Transverse colon (tissue), 4 donors: ENCODE measurements at regions not wholly inside any gene's neighbourhood (a gene's known extent, or its start where the extent isn't known, plus 50 kb on each side); places are given as distances from the start of the nearest gene placed in this dataset.

Experiments used
- DNase-seq: peaks from one replicate; pipeline ENCODE4 v3.0.0-alpha.2; 2019
- H3K27ac ChIP-seq, 4 donors: fragments of 200-600 bp; sonication (generic); 2 replicates each; pipeline ENCODE4 v1.5.1; 2016 to 2018; ENCODE audit warnings: inconsistent platforms in 4 of 4
- H3K27me3 ChIP-seq: fragments of 200-600 bp; sonication (generic); 2 replicates; pipeline ENCODE4 v1.5.1; 2017; ENCODE audit warnings: inconsistent platforms
- H3K36me3 ChIP-seq, 4 donors: fragments of 200-600 bp; sonication (generic); 2 replicates each; pipeline ENCODE4 v1.5.1; 2017 to 2019; ENCODE audit warnings: inconsistent platforms in 4 of 4
- H3K4me1 ChIP-seq, 4 donors: fragments of 200-600 bp; sonication (generic); 2 replicates each; pipeline ENCODE4 v1.5.1; 2017 to 2020; ENCODE audit warnings: inconsistent platforms in 4 of 4
- H3K4me3 ChIP-seq, 4 donors: fragments of 200-600 bp; sonication (generic); 1 replicate in 1 of 4; 2 replicates in 3 of 4; pipeline versions ENCODE4 v1.5.1 to v1.6.1; 2017 to 2019; ENCODE audit warnings: inconsistent platforms in 4 of 4
- H3K9me3 ChIP-seq, 2 donors: fragments of 200-600 bp; sonication (generic); 2 replicates each; pipeline ENCODE4 v1.5.1; 2017 to 2019; ENCODE audit warnings: inconsistent platforms in 2 of 2
- CTCF ChIP-seq, 5 experiments: fragments of 200-600 bp in 3 of 5; fragments of 450-650 bp in 2 of 5; sonication (generic) in 3 of 5; IDR thresholded peaks; 1 replicate in 2 of 5; 2 replicates in 3 of 5; pipeline ENCODE4 v1.5.1; 2016 to 2017; ENCODE audit warnings: antibody characterized with exemption in 5 of 5, inconsistent platforms in 3 of 5, mild to moderate bottlenecking in 2 of 5, moderate library complexity in 1 of 5
- EP300 ChIP-seq: sonication (generic); formaldehyde crosslinking; IDR thresholded peaks from one replicate; pipeline ENCODE4 v1.6.1; 2017; ENCODE audit warnings: antibody characterized with exemption, low read depth
- POLR2A ChIP-seq: fragments of 450-650 bp; IDR thresholded peaks from one replicate; pipeline ENCODE4 v1.6.1; 2016; ENCODE audit warnings: antibody characterized with exemption, mild to moderate bottlenecking, moderate library complexity
- POLR2AphosphoS5 ChIP-seq, 3 donors: sonication (generic); formaldehyde crosslinking; IDR thresholded peaks; one replicate each; pipeline ENCODE4 v1.6.1; 2016; ENCODE audit warnings: antibody characterized with exemption in 3 of 3
- WGBS, 2 donors: methylation state at CpG; one replicate each; pipeline ENCODE4 v1.1.5; 2018; ENCODE audit warnings: low coverage in 1 of 2; 5-methylcytosine and 5-hydroxymethylcytosine counted together
- in situ Hi-C, 4 donors: fragments of 200-750 bp; cut with MboI; loops; one replicate each; pipeline versions ENCODE4 v1.15.0 to v1.15.1; 2017; ENCODE audit warnings: low sequenced_read_pairs in 3 of 4, low pct_ligation_motif_present in 1 of 4, low pct_unique_long_range_greater_than_20kb in 1 of 4
- intact Hi-C: fragments of 100-400 bp; cut with DNase I; formaldehyde crosslinking; loops from one replicate; pipeline ENCODE4 v1.15.1; 2023; ENCODE audit warnings: low total_unique reads

- WGBS, 2 donors, result 84 to 100% methylated on average over 1 to 2 of the region's 2 CpGs
- H3K4me3 ChIP-seq, result no peak overlapping the region
Observed at GRCh38 chr2:118363604-118364003, 275.3 kb downstream of the INSIG2 start.

GRCh38 chr2:118356051-118356450 lies 267.8 kb downstream of the INSIG2 start:
- Histone ChIP-seq H3K4me3 (no peak overlapping the region), H3K27me3 (no peaks in the 10 kb centered on the region), H3K36me3 (no peaks in the 10 kb centered on the region), H3K4me1 (no peaks in the 10 kb centered on the region), H3K9me3 (no peaks in the 10 kb centered on the region), H3K27ac (no peak overlapping the region)
- in situ Hi-C loops (no loop called here), intact Hi-C loops (no loop called here)
- TF ChIP-seq EP300 (no peak), POLR2AphosphoS5 (IDR thresholded peaks at IDR 0.05) (no peak), CTCF (IDR thresholded peaks at IDR 0.05) (no peak), POLR2A (no peak)
- DNase-seq, result no peak
- WGBS, 2 donors, result 79 to 83% methylated on average over 1 of the region's 1 CpG

More at GRCh38 chr2:118363604-118364003, 275.3 kb downstream of the INSIG2 start:
- no peaks in the 10 kb centered on the region for H3K27me3 ChIP-seq
- H3K4me1 ChIP-seq, result no peaks in the 10 kb centered on the region
- no peak for TF ChIP-seq CTCF (IDR thresholded peaks at IDR 0.05)
- TF ChIP-seq EP300, result no peak
- no peak for TF ChIP-seq POLR2AphosphoS5 (IDR thresholded peaks at IDR 0.05)
- no peak for TF ChIP-seq POLR2A
- DNase-seq, result no peak
- intact Hi-C loops, result no loop called here
- H3K27ac ChIP-seq, result no peak overlapping the region
- in situ Hi-C loops, result no loop called here
- H3K9me3 ChIP-seq, result no peaks in the 10 kb centered on the region
- no peaks in the 10 kb centered on the region for H3K36me3 ChIP-seq

- intact Hi-C loops, result no loop called here
- WGBS, 2 donors, result 61% methylated on average over 2 of the region's 2 CpGs; no CpG with 5 or more reads in 1 of the 2 donors
Observed at GRCh38 chr2:118351796-118352195, 263.5 kb downstream of the INSIG2 start.

GRCh38 chr2:118350621-118351020 lies 262.4 kb downstream of the INSIG2 start:
- no peaks in the 10 kb centered on the region for H3K9me3 ChIP-seq
- H3K27ac ChIP-seq, result no peak overlapping the region
- 44 to 56% methylated on average over 1 of the region's 1 CpG for WGBS, 2 donors
- no peaks in the 10 kb centered on the region for H3K27me3 ChIP-seq
- H3K4me1 ChIP-seq, result no peaks in the 10 kb centered on the region
- no peak for TF ChIP-seq EP300
- no peak for TF ChIP-seq POLR2AphosphoS5 (IDR thresholded peaks at IDR 0.05)
- TF ChIP-seq POLR2A, result no peak
- no peak for TF ChIP-seq CTCF (IDR thresholded peaks at IDR 0.05)
- H3K4me3 ChIP-seq, result no peak overlapping the region
- DNase-seq, result no peak
- intact Hi-C loops (no loop called here), in situ Hi-C loops (no loop called here)
- H3K36me3 ChIP-seq, result no peaks in the 10 kb centered on the region

More at GRCh38 chr2:118351796-118352195, 263.5 kb downstream of the INSIG2 start:
- no peaks in the 10 kb centered on the region for H3K36me3 ChIP-seq
- in situ Hi-C loops, result no loop called here
- no peaks in the 10 kb centered on the region for H3K27me3 ChIP-seq
- H3K4me3 ChIP-seq, result no peak overlapping the region
- DNase-seq, result no peak
- no peaks in the 10 kb centered on the region for H3K9me3 ChIP-seq
- H3K27ac ChIP-seq, result no peak overlapping the region
- TF ChIP-seq POLR2A (no peak), EP300 (no peak)
- no peaks in the 10 kb centered on the region for H3K4me1 ChIP-seq

GRCh38 chr2:118349365-118349764 lies 261.1 kb downstream of the INSIG2 start:
- Histone ChIP-seq H3K9me3 (no peaks in the 10 kb centered on the region), H3K27ac (no peak overlapping the region), H3K36me3 (no peaks in the 10 kb centered on the region), H3K4me3 (no peak overlapping the region), H3K27me3 (no peaks in the 10 kb centered on the region), H3K4me1 (no peaks in the 10 kb centered on the region)
- 64% methylated on average over 2 of the region's 2 CpGs; no CpG with 5 or more reads in 1 of the 2 donors for WGBS, 2 donors
- TF ChIP-seq POLR2AphosphoS5 (IDR thresholded peaks at IDR 0.05) (no peak), POLR2A (no peak)
- in situ Hi-C loops, result no loop called here
- intact Hi-C loops, result no loop called here
- no peak for DNase-seq
